ENCODE measurements at regions not wholly inside any gene's neighbourhood (a gene's known extent, or its start where the extent isn't known, plus 50 kb on each side); places are given as distances from the start of the nearest gene placed in this dataset.

GRCh38 chr12:13277293-13277692 lies 80.8 kb downstream of the EMP1 start:
- DNase-seq (no peak), ATAC-seq (no peak)
- Histone ChIP-seq H3K9me3 (ENCODE audit: control insufficient read depth, insufficient read depth, low read length) (no peaks in the 10 kb centered on the region), H3K36me3 (ENCODE audit: control insufficient read depth, insufficient read depth, low read length) (no peaks in the 10 kb centered on the region), H3K27ac (ENCODE audit: low read length) (no peak overlapping the region), H3K27me3 (ENCODE audit: control insufficient read depth, insufficient read depth, low read length) (peaks cover 10% of the 10 kb centered on the region), H3K4me1 (ENCODE audit: control insufficient read depth, insufficient read depth, low read length) (peaks cover 7% of the 10 kb centered on the region), H3K4me3 (ENCODE audit: low read length) (no peak overlapping the region)
- Mint-ChIP-seq H3K9me3 (no peaks in the 10 kb centered on the region), H3K27me3 (ENCODE audit: low read depth in 2 of 2) (peaks cover 29 to 36% of the 10 kb centered on the region in 2 donors), H3K4me3 (no peak overlapping the region), H3K27ac (no peak overlapping the region), H3K36me3 (no peaks in the 10 kb centered on the region), H3K4me1 (peaks cover 5 to 6% of the 10 kb centered on the region in 2 donors)
- no peak for TF ChIP-seq CTCF (IDR thresholded peaks at IDR 0.05)
- intact Hi-C loops (cut with micrococcal nuclease) = no loop called here
- WGBS (ENCODE audit: insufficient coverage) = 94% methylated on average over 2 of the region's 4 CpGs

DNA sequence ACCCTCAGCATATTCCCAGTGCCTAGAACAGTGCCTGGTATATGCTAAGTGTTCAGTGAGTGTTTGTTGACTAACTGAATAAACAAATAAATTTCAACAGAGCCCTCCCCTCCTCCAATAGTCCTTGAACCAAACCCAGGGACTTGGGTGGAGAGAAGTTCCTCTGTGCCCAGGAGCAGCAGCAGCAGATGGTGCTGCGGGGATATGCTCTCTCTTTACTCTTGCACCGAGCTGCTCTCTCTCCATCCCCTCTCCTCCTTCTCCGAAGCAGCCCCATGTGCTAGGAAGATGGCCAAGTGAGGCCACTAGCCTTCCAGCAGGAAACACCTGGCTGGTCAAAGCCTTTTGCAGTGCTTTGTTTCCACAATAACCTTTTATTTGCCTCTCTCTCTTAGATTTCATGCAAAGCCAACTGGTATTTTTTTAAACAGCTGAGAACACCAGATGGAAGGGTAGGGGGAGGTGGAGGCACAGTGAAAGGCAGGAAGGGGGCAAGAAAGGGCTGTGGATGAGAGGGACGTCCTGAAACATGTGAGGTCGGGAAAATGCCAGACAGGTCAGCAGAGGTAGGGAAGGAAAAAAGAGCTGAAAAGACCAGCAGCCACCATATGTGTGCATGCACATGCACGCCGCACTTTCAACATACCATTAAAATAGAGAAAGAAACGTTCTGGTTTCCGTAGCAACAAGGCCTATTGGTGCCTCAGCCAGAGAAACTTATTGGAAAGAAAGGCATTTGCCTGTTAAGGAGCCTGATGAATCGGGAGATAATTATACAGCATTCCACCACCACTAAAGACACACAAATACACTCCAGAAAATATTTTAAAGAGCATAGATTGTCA lies 78.9 kb downstream of the EMP1 start:
- H3K27me3 Mint-ChIP-seq (ENCODE audit: low read depth in 2 of 2) = peaks cover 34 to 42% of the 10 kb centered on the region in 2 donors

DNA sequence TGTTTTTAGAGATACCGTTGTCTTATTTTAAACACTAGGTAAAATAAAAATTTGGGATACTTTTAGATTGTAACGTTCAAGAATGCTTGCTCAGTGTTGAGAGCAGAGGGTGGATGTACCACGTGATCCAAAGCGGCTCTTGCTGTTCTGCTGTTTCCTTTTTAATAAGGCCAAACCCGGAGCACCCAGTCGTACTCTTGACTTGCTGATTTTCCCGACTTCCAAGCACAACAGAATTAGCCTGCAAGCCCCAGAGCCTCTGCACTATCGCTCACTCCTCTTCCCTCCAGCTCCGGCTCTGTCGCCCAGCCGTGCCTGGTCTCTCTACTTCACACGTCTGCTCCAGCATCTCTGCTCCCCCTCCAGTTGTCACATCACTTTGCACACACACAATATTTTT lies 77.3 kb downstream of the EMP1 start:
- no peak for DNase-seq
- 76% methylated on average over 12 of the region's 12 CpGs for WGBS (ENCODE audit: insufficient coverage)
- H3K27ac Mint-ChIP-seq = no peak overlapping the region
- H3K36me3 Mint-ChIP-seq = no peaks in the 10 kb centered on the region
- Histone ChIP-seq H3K27ac (ENCODE audit: low read length) (no peak overlapping the region), H3K27me3 (ENCODE audit: control insufficient read depth, insufficient read depth, low read length) (peaks cover 10% of the 10 kb centered on the region), H3K9me3 (ENCODE audit: control insufficient read depth, insufficient read depth, low read length) (no peaks in the 10 kb centered on the region), H3K4me3 (ENCODE audit: low read length) (no peak overlapping the region), H3K36me3 (ENCODE audit: control insufficient read depth, insufficient read depth, low read length) (no peaks in the 10 kb centered on the region), H3K4me1 (ENCODE audit: control insufficient read depth, insufficient read depth, low read length) (peaks cover 7% of the 10 kb centered on the region)
- H3K4me3 Mint-ChIP-seq = no peak overlapping the region
- TF ChIP-seq CTCF (IDR thresholded peaks at IDR 0.05) = no peak
- ATAC-seq = no peak
- H3K4me1 Mint-ChIP-seq = peaks cover 5 to 6% of the 10 kb centered on the region in 2 donors
- intact Hi-C loops (cut with micrococcal nuclease) = no loop called here
- H3K9me3 Mint-ChIP-seq = no peaks in the 10 kb centered on the region
- H3K27me3 Mint-ChIP-seq (ENCODE audit: low read depth in 2 of 2) = peaks cover 29 to 42% of the 10 kb centered on the region in 2 donors

More for the DNA sequence above, 78.9 kb downstream of the EMP1 start:
- intact Hi-C loops (cut with micrococcal nuclease) = no loop called here
- H3K4me3 Mint-ChIP-seq = no peak overlapping the region
- ATAC-seq (no peak), DNase-seq (no peak)
- H3K4me3 ChIP-seq (ENCODE audit: low read length) = no peak overlapping the region
- 38% methylated on average over 10 of the region's 10 CpGs for WGBS (ENCODE audit: insufficient coverage)
- TF ChIP-seq CTCF (IDR thresholded peaks at IDR 0.05) = no peak
- H3K27ac ChIP-seq (ENCODE audit: low read length) = no peak overlapping the region
- no peaks in the 10 kb centered on the region for H3K9me3 ChIP-seq (ENCODE audit: control insufficient read depth, insufficient read depth, low read length)
- H3K27ac Mint-ChIP-seq = no peak overlapping the region
- no peaks in the 10 kb centered on the region for H3K36me3 Mint-ChIP-seq
- no peaks in the 10 kb centered on the region for H3K9me3 Mint-ChIP-seq
- H3K4me1 ChIP-seq (ENCODE audit: control insufficient read depth, insufficient read depth, low read length) = peaks cover 7% of the 10 kb centered on the region
- peaks cover 10% of the 10 kb centered on the region for H3K27me3 ChIP-seq (ENCODE audit: control insufficient read depth, insufficient read depth, low read length)
- H3K36me3 ChIP-seq (ENCODE audit: control insufficient read depth, insufficient read depth, low read length) = no peaks in the 10 kb centered on the region
- H3K4me1 Mint-ChIP-seq = peaks cover 5 to 6% of the 10 kb centered on the region in 2 donors
